ENCODE measurements at regions not wholly inside any gene's neighbourhood (a gene's known extent, or its start where the extent isn't known, plus 50 kb on each side); places are given as distances from the start of the nearest gene placed in this dataset.
"Not testable (repeated sequence)": the region's sequence is repeated elsewhere in the genome, so short reads cannot be mapped to it uniquely, and the experiment has no call there.

DNA sequence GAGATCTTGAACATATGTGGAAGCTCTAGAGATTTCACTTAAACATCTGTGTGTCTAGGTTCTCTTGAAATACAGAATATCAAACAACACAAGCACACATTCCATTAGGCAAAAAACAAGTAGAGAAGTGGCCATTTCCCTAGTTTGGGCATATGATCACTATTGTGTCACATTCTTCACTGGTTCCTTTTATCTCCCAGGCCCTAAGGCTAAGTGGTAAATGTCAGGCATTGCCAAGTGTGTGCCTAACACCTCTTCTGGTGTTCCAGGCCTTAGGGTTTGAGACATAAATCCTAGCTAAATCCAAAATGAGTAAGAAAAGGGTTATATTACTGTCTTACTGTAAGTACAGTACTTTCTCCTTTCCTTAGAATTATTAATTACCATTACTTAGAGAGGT, 880.1 kb downstream of the PDCD6IP start:
- no peaks in the 10 kb centered on the region for H3K27me3 ChIP-seq
- no peak overlapping the region for H3K4me3 ChIP-seq
- H3K9me3 ChIP-seq (ENCODE audit: low read depth), result no peaks in the 10 kb centered on the region
- H3K36me3 ChIP-seq, result no peaks in the 10 kb centered on the region
- peak overlapping the region; percentile 73 for H3K27ac ChIP-seq
- peak in 1 of 2 donors; percentile 52 for DNase-seq (ENCODE audit: low read depth in 1 of 2, low spot score in 1 of 2)
- TF ChIP-seq CTCF (IDR thresholded peaks at IDR 0.05; ENCODE audit: low read depth, low read length), result no peak
- peaks cover 3% of the 10 kb centered on the region for H3K4me1 ChIP-seq (ENCODE audit: low read depth)

- not testable (repeated sequence) for H3K4me3 ChIP-seq; H3K4me1 ChIP-seq (ENCODE audit: low read depth)
- DNase-seq (ENCODE audit: low read depth in 1 of 2, low spot score in 1 of 2), result peak in 1 of 2 donors; percentile 17
Measured at GRCh38 chr3:34679055-34679454, 880.6 kb downstream of the PDCD6IP start.

DNA sequence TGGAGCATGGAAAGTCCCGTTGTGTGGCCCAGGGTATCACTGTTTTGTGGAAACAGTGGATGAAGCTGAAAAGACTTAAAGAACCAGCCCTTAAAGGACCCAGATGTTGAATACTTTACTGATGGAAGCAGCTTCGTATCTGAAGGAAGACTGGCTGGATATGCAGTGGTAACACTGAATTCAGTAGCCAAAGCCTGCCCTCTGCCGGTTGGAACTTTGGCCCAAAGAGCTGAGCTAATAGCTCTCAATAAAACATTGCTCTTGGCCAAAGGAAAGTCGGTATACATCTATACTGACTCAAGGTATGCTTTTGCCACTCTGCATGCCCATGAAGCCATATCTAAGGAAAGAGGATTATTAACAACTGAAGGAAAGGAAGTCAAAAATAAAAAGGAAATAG, 885.4 kb downstream of the PDCD6IP start:
- peak; percentile 51 to 83 for DNase-seq (ENCODE audit: low read depth in 1 of 2, low spot score in 1 of 2)

More at GRCh38 chr3:34679055-34679454, 880.6 kb downstream of the PDCD6IP start:
- H3K36me3 ChIP-seq; H3K27me3 ChIP-seq; H3K9me3 ChIP-seq (ENCODE audit: low read depth): not testable (repeated sequence)
- H3K27ac ChIP-seq, result peak overlapping the region; percentile 73

DNA sequence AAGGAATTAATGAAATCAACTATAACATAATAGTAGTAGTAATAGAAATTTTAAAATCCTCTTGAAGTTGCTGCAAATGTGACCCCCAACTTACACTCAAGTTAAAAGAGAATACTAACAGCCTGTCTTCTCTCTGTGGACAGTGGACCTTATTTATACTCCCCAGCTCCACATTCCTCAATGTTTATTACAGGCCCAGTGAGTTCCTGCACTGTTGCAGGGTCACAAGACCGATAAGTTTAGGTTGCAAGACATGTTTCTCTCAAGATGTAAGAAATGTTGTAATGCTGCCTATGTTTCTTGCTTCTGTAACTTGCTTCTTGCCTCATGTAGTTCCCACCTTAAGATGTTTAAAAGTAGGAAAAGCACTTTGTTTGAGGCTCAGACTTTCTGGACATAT, 888.1 kb downstream of the PDCD6IP start:
- no peak for DNase-seq (ENCODE audit: low read depth in 1 of 2, low spot score in 1 of 2)
- H3K27ac ChIP-seq, result no peak overlapping the region
- H3K27me3 ChIP-seq, result no peaks in the 10 kb centered on the region
- no peaks in the 10 kb centered on the region for H3K36me3 ChIP-seq
- H3K4me1 ChIP-seq (ENCODE audit: low read depth), result peaks cover 5% of the 10 kb centered on the region
- no peak overlapping the region for H3K4me3 ChIP-seq
- TF ChIP-seq CTCF (IDR thresholded peaks at IDR 0.05; ENCODE audit: low read depth, low read length), result no peak
- no peaks in the 10 kb centered on the region for H3K9me3 ChIP-seq (ENCODE audit: low read depth)

More for the DNA sequence above, 885.4 kb downstream of the PDCD6IP start:
- TF ChIP-seq CTCF (IDR thresholded peaks at IDR 0.05; ENCODE audit: low read depth, low read length), result peak; percentile 53
- no peaks in the 10 kb centered on the region for H3K9me3 ChIP-seq (ENCODE audit: low read depth)
- no peaks in the 10 kb centered on the region for H3K27me3 ChIP-seq
- no peaks in the 10 kb centered on the region for H3K36me3 ChIP-seq
- H3K27ac ChIP-seq, result no peak overlapping the region
- H3K4me1 ChIP-seq (ENCODE audit: low read depth), result peaks cover 5% of the 10 kb centered on the region
- H3K4me3 ChIP-seq, result no peak overlapping the region

DNA sequence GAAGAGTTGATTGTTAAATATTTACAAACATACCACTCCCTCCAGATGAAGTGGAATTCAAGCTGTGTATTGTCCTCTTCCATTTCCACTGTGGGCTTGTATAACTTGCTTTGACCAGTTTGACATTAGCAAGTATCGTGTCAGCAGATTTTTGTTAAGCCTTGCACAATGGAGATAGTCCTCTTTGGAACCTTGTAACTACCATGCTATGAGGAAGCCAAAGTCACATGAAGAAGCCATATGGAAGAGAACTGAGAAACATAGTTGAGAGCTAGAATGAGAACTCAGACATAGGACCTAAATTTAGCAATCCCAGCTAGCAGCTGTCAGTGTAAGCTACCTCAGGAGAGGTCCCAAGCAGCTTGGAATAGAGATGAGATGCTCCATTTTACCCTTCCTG, 889.2 kb downstream of the PDCD6IP start:
- DNase-seq (ENCODE audit: low read depth in 1 of 2, low spot score in 1 of 2), result no peak
- no peaks in the 10 kb centered on the region for H3K36me3 ChIP-seq
- H3K4me3 ChIP-seq, result no peak overlapping the region
- TF ChIP-seq CTCF (IDR thresholded peaks at IDR 0.05; ENCODE audit: low read depth, low read length), result no peak
- no peaks in the 10 kb centered on the region for H3K9me3 ChIP-seq (ENCODE audit: low read depth)
- no peak overlapping the region for H3K27ac ChIP-seq
- H3K27me3 ChIP-seq, result no peaks in the 10 kb centered on the region
- peaks cover 5% of the 10 kb centered on the region for H3K4me1 ChIP-seq (ENCODE audit: low read depth)

- Histone ChIP-seq H3K27ac (no peak overlapping the region), H3K9me3 (ENCODE audit: low read depth) (no peaks in the 10 kb centered on the region), H3K4me3 (no peak overlapping the region), H3K4me1 (ENCODE audit: low read depth) (no peaks in the 10 kb centered on the region), H3K27me3 (no peaks in the 10 kb centered on the region), H3K36me3 (no peaks in the 10 kb centered on the region)
- DNase-seq (ENCODE audit: low read depth in 1 of 2, low spot score in 1 of 2), result no peak
- no peak for TF ChIP-seq CTCF (IDR thresholded peaks at IDR 0.05; ENCODE audit: low read depth, low read length)
Measured at GRCh38 chr3:34696831-34697230, 898.4 kb downstream of the PDCD6IP start.

All from cardiac muscle cell (in vitro differentiated cells and primary cell).